HG03139 (cell line): ENCODE measurements at regions not wholly inside any gene's neighbourhood (a gene's known extent, or its start where the extent isn't known, plus 50 kb on each side); places are given as distances from the start of the nearest gene placed in this dataset.

Source experiments
- ATAC-seq: cut with Tn5 transposase; IDR thresholded peaks from one replicate; pipeline ENCODE4 v1.9.1; 2021; ENCODE audit not compliant: unreplicated experiment

DNA sequence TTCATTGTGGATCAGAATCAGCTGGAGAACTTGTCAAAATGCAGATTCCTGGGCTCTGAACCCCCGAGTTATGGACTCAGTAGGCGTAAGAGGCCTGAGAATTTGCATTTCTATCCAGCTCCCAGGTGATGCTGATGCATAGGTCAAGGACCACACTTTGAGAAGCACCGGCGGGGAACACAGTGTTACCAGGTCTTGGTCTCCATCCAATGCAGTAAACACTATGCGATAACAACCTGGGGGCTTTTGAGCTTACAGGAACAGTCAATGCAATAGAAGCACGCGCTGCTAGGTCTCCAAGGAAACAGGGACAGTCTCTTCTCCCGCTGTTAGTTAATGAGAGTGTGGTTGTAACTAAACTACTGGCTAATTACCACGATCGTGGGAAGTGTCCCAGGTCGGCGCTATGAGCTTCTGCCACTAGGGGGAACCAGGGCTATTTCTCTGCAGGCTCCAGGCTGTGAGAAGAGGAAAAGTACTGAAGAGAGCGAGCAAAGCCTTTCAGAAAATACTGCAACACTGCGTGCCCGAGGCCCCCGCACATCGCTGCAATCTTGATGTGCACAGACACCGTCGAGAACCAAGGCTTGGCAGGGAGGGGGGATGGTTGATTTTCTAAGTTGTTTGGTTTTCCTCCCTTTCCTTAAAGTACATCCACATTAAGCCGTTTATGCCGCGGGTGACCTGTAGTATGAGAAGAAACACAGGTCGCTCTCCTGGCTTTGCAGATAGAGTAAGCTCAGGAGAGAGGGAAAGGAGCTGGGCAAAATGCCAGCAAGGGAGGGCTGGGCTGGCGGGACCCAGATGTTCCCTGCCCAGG is 52.0 kb upstream of the KCNA1 start:
- peak; percentile 73 for ATAC-seq

DNA sequence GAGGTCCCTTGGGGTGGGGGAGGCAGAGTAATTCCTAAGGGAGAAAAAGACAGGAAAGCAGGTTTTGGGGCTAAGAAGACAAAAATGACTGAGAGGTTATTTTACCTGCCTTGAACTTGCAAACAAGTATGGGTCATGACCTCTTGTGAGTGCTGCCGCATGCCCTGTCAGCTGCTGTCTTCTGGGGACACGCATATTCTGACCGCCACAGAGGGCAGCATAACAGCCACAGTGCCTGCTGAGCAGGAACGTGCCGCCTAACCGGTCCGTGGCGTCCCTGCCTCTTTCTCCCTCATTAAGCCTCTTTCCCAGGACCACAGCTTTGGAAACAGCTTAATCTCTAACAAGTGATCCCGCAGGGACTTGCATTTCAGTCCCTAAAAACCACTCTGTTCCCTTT is 51.3 kb upstream of the KCNA1 start:
- no peak for ATAC-seq

DNA sequence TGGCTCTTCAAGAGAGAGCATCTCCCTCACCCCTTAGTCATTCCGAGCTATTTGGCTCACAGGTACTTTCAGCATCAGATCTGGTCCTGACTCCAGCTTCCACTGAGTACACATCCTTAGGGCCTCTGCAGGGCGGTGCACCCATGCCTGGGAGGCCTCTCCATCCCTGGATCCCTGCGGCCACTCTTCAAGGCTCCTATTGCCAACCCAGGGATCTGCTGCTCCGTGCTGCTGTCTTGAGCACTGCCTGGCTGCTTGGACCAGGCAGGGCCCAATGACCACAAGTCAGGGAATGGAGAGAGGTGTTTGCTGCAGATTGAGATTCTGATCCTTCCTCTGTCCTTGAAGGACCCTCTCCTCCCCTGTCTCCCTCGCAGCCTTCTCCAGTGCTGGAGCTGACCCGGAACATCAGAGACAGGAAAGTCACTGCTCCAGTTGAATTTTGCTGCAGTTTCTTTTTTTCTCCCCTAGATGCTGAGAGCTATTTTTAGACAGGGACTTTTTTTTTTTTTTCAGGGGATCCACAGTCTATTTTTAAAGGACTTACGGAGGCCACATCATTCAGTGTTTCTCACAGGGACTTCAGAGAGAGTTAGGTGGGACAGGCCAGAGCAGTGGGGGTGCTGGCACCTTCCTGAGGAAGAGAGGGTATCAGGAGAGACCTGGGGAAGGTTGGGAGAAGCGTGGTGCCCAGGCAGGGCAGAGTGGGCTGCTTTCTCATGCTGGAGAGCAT is 50.1 kb upstream of the KCNA1 start:
- ATAC-seq, result no peak
